ENCODE measurements at regions not wholly inside any gene's neighbourhood (a gene's known extent, or its start where the extent isn't known, plus 50 kb on each side); places are given as distances from the start of the nearest gene placed in this dataset.

GRCh38 chrX:6707497-6707896 lies 172.6 kb upstream of the VCX3A start:
- TF ChIP-seq EZH2 (IDR thresholded peaks at IDR 0.05; ENCODE audit: borderline replicate concordance): no peak
- TF ChIP-seq, protein P1, sequence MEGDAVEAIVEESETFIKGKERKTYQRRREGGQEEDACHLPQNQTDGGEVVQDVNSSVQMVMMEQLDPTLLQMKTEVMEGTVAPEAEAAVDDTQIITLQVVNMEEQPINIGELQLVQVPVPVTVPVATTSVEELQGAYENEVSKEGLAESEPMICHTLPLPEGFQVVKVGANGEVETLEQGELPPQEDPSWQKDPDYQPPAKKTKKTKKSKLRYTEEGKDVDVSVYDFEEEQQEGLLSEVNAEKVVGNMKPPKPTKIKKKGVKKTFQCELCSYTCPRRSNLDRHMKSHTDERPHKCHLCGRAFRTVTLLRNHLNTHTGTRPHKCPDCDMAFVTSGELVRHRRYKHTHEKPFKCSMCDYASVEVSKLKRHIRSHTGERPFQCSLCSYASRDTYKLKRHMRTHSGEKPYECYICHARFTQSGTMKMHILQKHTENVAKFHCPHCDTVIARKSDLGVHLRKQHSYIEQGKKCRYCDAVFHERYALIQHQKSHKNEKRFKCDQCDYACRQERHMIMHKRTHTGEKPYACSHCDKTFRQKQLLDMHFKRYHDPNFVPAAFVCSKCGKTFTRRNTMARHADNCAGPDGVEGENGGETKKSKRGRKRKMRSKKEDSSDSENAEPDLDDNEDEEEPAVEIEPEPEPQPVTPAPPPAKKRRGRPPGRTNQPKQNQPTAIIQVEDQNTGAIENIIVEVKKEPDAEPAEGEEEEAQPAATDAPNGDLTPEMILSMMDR (IDR thresholded peaks at IDR 0.05; ENCODE audit: poor library complexity): no peak

All from hepatocyte (in vitro differentiated cells).